IgD-negative memory B cell (primary cell): ENCODE measurements at regions not wholly inside any gene's neighbourhood (a gene's known extent, or its start where the extent isn't known, plus 50 kb on each side); places are given as distances from the start of the nearest gene placed in this dataset.

Experiments
- H3K27ac Mint-ChIP-seq, 3 donors: one replicate each; pipeline ENCODE4 v1.8.0; 2020 to 2022; ENCODE audit warnings: mild to moderate bottlenecking in 3 of 3, mixed read lengths in 3 of 3, moderate library complexity in 1 of 3
- H3K27me3 Mint-ChIP-seq: one replicate; pipeline ENCODE4 v1.8.0; 2021; ENCODE audit warnings: mixed read lengths
- H3K36me3 Mint-ChIP-seq: one replicate; pipeline ENCODE4 v1.8.0; 2020; ENCODE audit warnings: mild to moderate bottlenecking, mixed read lengths
- H3K4me1 Mint-ChIP-seq, 3 donors: one replicate each; pipeline ENCODE4 v1.8.0; 2020 to 2022; ENCODE audit warnings: mixed read lengths in 3 of 3, mild to moderate bottlenecking in 1 of 3
- H3K4me3 Mint-ChIP-seq, 4 donors: one replicate each; pipeline ENCODE4 v1.8.0; 2020 to 2022; ENCODE audit warnings: mild to moderate bottlenecking in 4 of 4, mixed read lengths in 4 of 4, moderate library complexity in 3 of 4
- H3K9me3 Mint-ChIP-seq, 3 donors: one replicate each; pipeline ENCODE4 v1.8.0; 2020 to 2021; ENCODE audit warnings: mixed read lengths in 3 of 3, mild to moderate bottlenecking in 1 of 3

- Mint-ChIP-seq H3K4me1 (peaks cover 38 to 47% (median 40%) of the 10 kb centered on the region in 3 donors), H3K9me3 (no peaks in the 10 kb centered on the region), H3K36me3 (peaks cover 2% of the 10 kb centered on the region), H3K4me3 (peak overlapping the region in 1 of 4 donors; percentile 69), H3K27me3 (no peaks in the 10 kb centered on the region), H3K27ac (no peak overlapping the region)
Measured at GRCh38 chr3:46102059-46102779, 74.9 kb upstream of the XCR1 start.

GRCh38 chr3:46100812-46101211, 73.5 kb upstream of the XCR1 start:
- peak overlapping the region in 1 of 3 donors; percentile 11 for H3K27ac Mint-ChIP-seq
- H3K4me3 Mint-ChIP-seq = no peak overlapping the region
- H3K4me1 Mint-ChIP-seq = peaks cover 47 to 61% (median 47%) of the 10 kb centered on the region in 3 donors
- H3K27me3 Mint-ChIP-seq = no peaks in the 10 kb centered on the region
- H3K9me3 Mint-ChIP-seq = no peaks in the 10 kb centered on the region
- H3K36me3 Mint-ChIP-seq = peaks cover 2% of the 10 kb centered on the region

- Mint-ChIP-seq H3K4me3 (peak overlapping the region; percentile 23 to 86 (median 60)), H3K9me3 (peaks cover 0 to 4% (median 3%) of the 10 kb centered on the region in 3 donors), H3K27me3 (no peaks in the 10 kb centered on the region), H3K4me1 (peaks cover 51 to 65% (median 59%) of the 10 kb centered on the region in 3 donors), H3K36me3 (peaks cover 2% of the 10 kb centered on the region), H3K27ac (peak overlapping the region; percentile 30 to 94 (median 93))
Measured at GRCh38 chr3:46098319-46098761, 71.1 kb upstream of the XCR1 start.

GRCh38 chr3:46097691-46098241, 70.5 kb upstream of the XCR1 start:
- H3K27me3 Mint-ChIP-seq = no peaks in the 10 kb centered on the region
- H3K4me3 Mint-ChIP-seq = peak overlapping the region in 3 of 4 donors; percentile 49 to 86 (median 72)
- peak overlapping the region; percentile 30 to 94 (median 93) for H3K27ac Mint-ChIP-seq
- H3K36me3 Mint-ChIP-seq = peaks cover 2% of the 10 kb centered on the region
- H3K9me3 Mint-ChIP-seq = peaks cover 0 to 4% (median 3%) of the 10 kb centered on the region in 3 donors
- peaks cover 56 to 71% (median 64%) of the 10 kb centered on the region in 3 donors for H3K4me1 Mint-ChIP-seq

GRCh38 chr3:46096781-46097180, 69.5 kb upstream of the XCR1 start:
- peaks cover 0 to 4% (median 3%) of the 10 kb centered on the region in 3 donors for H3K9me3 Mint-ChIP-seq
- H3K36me3 Mint-ChIP-seq = no peaks in the 10 kb centered on the region
- no peaks in the 10 kb centered on the region for H3K27me3 Mint-ChIP-seq
- peaks cover 59 to 81% (median 68%) of the 10 kb centered on the region in 3 donors for H3K4me1 Mint-ChIP-seq
- H3K4me3 Mint-ChIP-seq = peak overlapping the region in 2 of 4 donors; percentile 55 to 84
- H3K27ac Mint-ChIP-seq = peak overlapping the region; percentile 67 to 93 (median 89)

GRCh38 chr3:46096336-46096735, 69.1 kb upstream of the XCR1 start:
- H3K4me3 Mint-ChIP-seq = peak overlapping the region in 3 of 4 donors; percentile 1 to 84 (median 10)
- H3K36me3 Mint-ChIP-seq = no peaks in the 10 kb centered on the region
- H3K27me3 Mint-ChIP-seq = no peaks in the 10 kb centered on the region
- peak overlapping the region; percentile 67 to 89 (median 86) for H3K27ac Mint-ChIP-seq
- peaks cover 0 to 4% (median 3%) of the 10 kb centered on the region in 3 donors for H3K9me3 Mint-ChIP-seq
- peaks cover 63 to 85% (median 72%) of the 10 kb centered on the region in 3 donors for H3K4me1 Mint-ChIP-seq

GRCh38 chr3:46095307-46095706, 68.0 kb upstream of the XCR1 start:
- Mint-ChIP-seq H3K27me3 (no peaks in the 10 kb centered on the region), H3K9me3 (peaks cover 0 to 4% (median 3%) of the 10 kb centered on the region in 3 donors), H3K36me3 (no peaks in the 10 kb centered on the region), H3K27ac (peak overlapping the region; percentile 67 to 89 (median 88)), H3K4me1 (peaks cover 56 to 86% (median 72%) of the 10 kb centered on the region in 3 donors), H3K4me3 (peak overlapping the region in 3 of 4 donors; percentile 8 to 84 (median 81))

GRCh38 chr3:46094506-46094905, 67.2 kb upstream of the XCR1 start:
- Mint-ChIP-seq H3K36me3 (no peaks in the 10 kb centered on the region), H3K9me3 (peaks cover 0 to 4% (median 3%) of the 10 kb centered on the region in 3 donors), H3K27ac (peak overlapping the region; percentile 67 to 89 (median 80)), H3K27me3 (no peaks in the 10 kb centered on the region), H3K4me3 (no peak overlapping the region), H3K4me1 (peaks cover 57 to 88% (median 73%) of the 10 kb centered on the region in 3 donors)

GRCh38 chr3:46093966-46094365, 66.7 kb upstream of the XCR1 start:
- Mint-ChIP-seq H3K36me3 (no peaks in the 10 kb centered on the region), H3K9me3 (peaks cover 0 to 4% (median 3%) of the 10 kb centered on the region in 3 donors), H3K4me3 (peak overlapping the region in 1 of 4 donors; percentile 92), H3K4me1 (peaks cover 58 to 88% (median 78%) of the 10 kb centered on the region in 3 donors), H3K27ac (peak overlapping the region in 2 of 3 donors; percentile 49 to 89), H3K27me3 (no peaks in the 10 kb centered on the region)

- peak overlapping the region in 2 of 3 donors; percentile 49 to 91 for H3K27ac Mint-ChIP-seq
- H3K4me3 Mint-ChIP-seq = peak overlapping the region in 2 of 4 donors; percentile 61 to 92
- H3K9me3 Mint-ChIP-seq = peaks cover 0 to 4% (median 3%) of the 10 kb centered on the region in 3 donors
- H3K27me3 Mint-ChIP-seq = no peaks in the 10 kb centered on the region
- H3K36me3 Mint-ChIP-seq = no peaks in the 10 kb centered on the region
- peaks cover 55 to 85% (median 76%) of the 10 kb centered on the region in 3 donors for H3K4me1 Mint-ChIP-seq
Measured at GRCh38 chr3:46093327-46093942, 66.2 kb upstream of the XCR1 start.

- Mint-ChIP-seq H3K27ac (peak overlapping the region; percentile 6 to 91 (median 49)), H3K9me3 (peaks cover 0 to 4% (median 3%) of the 10 kb centered on the region in 3 donors), H3K4me3 (peak overlapping the region in 3 of 4 donors; percentile 19 to 92 (median 73)), H3K4me1 (peaks cover 48 to 80% (median 71%) of the 10 kb centered on the region in 3 donors), H3K36me3 (no peaks in the 10 kb centered on the region), H3K27me3 (no peaks in the 10 kb centered on the region)
Measured at GRCh38 chr3:46092702-46093080, 65.4 kb upstream of the XCR1 start.

- H3K27ac Mint-ChIP-seq = peak overlapping the region; percentile 49 to 91 (median 84)
Measured at GRCh38 chr3:46091741-46092701, 64.7 kb upstream of the XCR1 start.

GRCh38 chr3:46091046-46091445, 63.8 kb upstream of the XCR1 start:
- Mint-ChIP-seq H3K4me3 (no peak overlapping the region), H3K9me3 (peaks cover 0 to 4% (median 3%) of the 10 kb centered on the region in 3 donors), H3K27ac (peak overlapping the region in 1 of 3 donors; percentile 17), H3K27me3 (no peaks in the 10 kb centered on the region), H3K4me1 (peaks cover 40 to 68% (median 60%) of the 10 kb centered on the region in 3 donors), H3K36me3 (no peaks in the 10 kb centered on the region)

More at GRCh38 chr3:46091741-46092701, 64.7 kb upstream of the XCR1 start:
- Mint-ChIP-seq H3K36me3 (no peaks in the 10 kb centered on the region), H3K27me3 (no peaks in the 10 kb centered on the region), H3K9me3 (peaks cover 0 to 4% (median 3%) of the 10 kb centered on the region in 3 donors), H3K4me1 (peaks cover 46 to 78% (median 69%) of the 10 kb centered on the region in 3 donors), H3K4me3 (peak overlapping the region; percentile 19 to 92 (median 54))

GRCh38 chr3:46090161-46090591, 62.9 kb upstream of the XCR1 start:
- peaks cover 0 to 4% (median 2%) of the 10 kb centered on the region in 3 donors for H3K9me3 Mint-ChIP-seq
- H3K27me3 Mint-ChIP-seq = no peaks in the 10 kb centered on the region
- peaks cover 36 to 60% (median 52%) of the 10 kb centered on the region in 3 donors for H3K4me1 Mint-ChIP-seq
- H3K4me3 Mint-ChIP-seq = no peak overlapping the region
- no peaks in the 10 kb centered on the region for H3K36me3 Mint-ChIP-seq
- peak overlapping the region in 1 of 3 donors; percentile 17 for H3K27ac Mint-ChIP-seq
